ENCODE measurements at regions not wholly inside any gene's neighbourhood (a gene's known extent, or its start where the extent isn't known, plus 50 kb on each side); places are given as distances from the start of the nearest gene placed in this dataset.

DNA sequence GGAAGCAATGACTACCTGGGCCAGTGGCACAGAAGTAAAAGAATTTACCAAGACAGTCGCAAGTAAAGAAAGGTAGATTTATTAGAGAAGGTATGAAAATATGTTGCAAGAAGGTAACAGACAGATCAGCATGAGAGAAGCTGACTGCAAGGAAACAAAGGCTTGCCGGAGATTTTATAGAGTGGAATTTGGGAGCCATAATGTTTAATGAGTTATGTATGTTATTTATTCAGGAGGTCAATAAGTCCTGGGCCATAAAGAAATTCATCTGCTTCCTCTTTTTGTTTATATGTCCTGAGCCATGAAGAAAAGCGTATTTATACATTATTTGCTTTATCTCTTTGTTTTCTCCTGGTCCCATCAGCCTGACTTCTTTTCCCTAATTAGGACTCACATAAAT is 423.6 kb downstream of the PTH2R start:
- H3K27me3 ChIP-seq (ENCODE audit: insufficient read depth, low read depth), result no peaks in the 10 kb centered on the region
- H3K79me2 ChIP-seq (ENCODE audit: insufficient read depth, low read depth), result no peaks in the 10 kb centered on the region

GRCh38 chr2:208847651-208848050 is 441.1 kb downstream of the PTH2R start:
- Histone ChIP-seq H3K9ac (no peak overlapping the region), H3K36me3 (ENCODE audit: insufficient read depth) (no peaks in the 10 kb centered on the region), H3K4me3 (IDR thresholded peaks at IDR 0.05; ENCODE audit: insufficient read depth, low read depth, low read length) (no peak overlapping the region), H3K4me1 (ENCODE audit: low read depth, poor library complexity, severe bottlenecking) (no peaks in the 10 kb centered on the region), H3K27me3 (ENCODE audit: insufficient read depth, low read depth) (no peaks in the 10 kb centered on the region), H4K20me1 (ENCODE audit: insufficient read depth) (no peaks in the 10 kb centered on the region), H2AFZ (ENCODE audit: low read depth) (no peak overlapping the region), H3K27ac (no peak overlapping the region), H3K79me2 (ENCODE audit: insufficient read depth, low read depth) (no peaks in the 10 kb centered on the region), H3K4me2 (no peak overlapping the region)
- no peak for TF ChIP-seq CTCF (conservative IDR thresholded peaks at IDR 0.05; ENCODE audit: low read depth, low read length)

More for the DNA sequence above, 423.6 kb downstream of the PTH2R start:
- no peak overlapping the region for H3K27ac ChIP-seq
- H3K4me1 ChIP-seq (ENCODE audit: low read depth, poor library complexity, severe bottlenecking), result no peaks in the 10 kb centered on the region
- H3K9ac ChIP-seq, result no peak overlapping the region
- H3K36me3 ChIP-seq (ENCODE audit: insufficient read depth), result no peaks in the 10 kb centered on the region
- H2AFZ ChIP-seq (ENCODE audit: low read depth), result no peak overlapping the region
- no peak overlapping the region for H3K4me3 ChIP-seq (IDR thresholded peaks at IDR 0.05; ENCODE audit: insufficient read depth, low read depth, low read length)
- no peak for TF ChIP-seq CTCF (conservative IDR thresholded peaks at IDR 0.05; ENCODE audit: low read depth, low read length)
- H3K4me2 ChIP-seq, result no peak overlapping the region
- H4K20me1 ChIP-seq (ENCODE audit: insufficient read depth), result no peaks in the 10 kb centered on the region

DNA sequence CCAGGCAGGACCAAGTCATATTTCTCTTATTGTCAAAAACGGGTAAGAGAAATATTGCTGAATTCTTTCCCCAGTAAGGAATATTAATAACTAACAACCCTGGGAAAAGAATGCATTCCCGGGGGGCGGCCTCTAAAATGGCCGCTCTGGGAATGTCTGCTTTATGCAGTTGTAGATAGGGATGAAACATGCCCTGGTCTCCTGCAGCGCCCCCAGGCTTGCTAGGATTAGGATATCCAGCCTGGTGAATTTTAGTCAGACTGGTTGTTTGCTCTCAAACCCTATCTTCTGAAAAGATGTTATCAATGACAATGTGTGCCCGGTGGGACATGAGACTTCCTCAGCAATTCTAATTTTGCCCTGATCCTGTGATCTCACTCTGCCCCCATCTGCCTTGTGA is 448.1 kb downstream of the PTH2R start:
- TF ChIP-seq CTCF (conservative IDR thresholded peaks at IDR 0.05; ENCODE audit: low read depth, low read length), result no peak
- no peak overlapping the region for H3K9ac ChIP-seq
- H4K20me1 ChIP-seq (ENCODE audit: insufficient read depth), result no peaks in the 10 kb centered on the region
- no peaks in the 10 kb centered on the region for H3K79me2 ChIP-seq (ENCODE audit: insufficient read depth, low read depth)
- no peak overlapping the region for H3K4me3 ChIP-seq (IDR thresholded peaks at IDR 0.05; ENCODE audit: insufficient read depth, low read depth, low read length)
- no peak overlapping the region for H3K27ac ChIP-seq
- H3K4me2 ChIP-seq, result no peak overlapping the region
- H3K4me1 ChIP-seq (ENCODE audit: low read depth, poor library complexity, severe bottlenecking), result no peaks in the 10 kb centered on the region
- no peaks in the 10 kb centered on the region for H3K27me3 ChIP-seq (ENCODE audit: insufficient read depth, low read depth)
- no peak overlapping the region for H2AFZ ChIP-seq (ENCODE audit: low read depth)
- no peaks in the 10 kb centered on the region for H3K36me3 ChIP-seq (ENCODE audit: insufficient read depth)

DNA sequence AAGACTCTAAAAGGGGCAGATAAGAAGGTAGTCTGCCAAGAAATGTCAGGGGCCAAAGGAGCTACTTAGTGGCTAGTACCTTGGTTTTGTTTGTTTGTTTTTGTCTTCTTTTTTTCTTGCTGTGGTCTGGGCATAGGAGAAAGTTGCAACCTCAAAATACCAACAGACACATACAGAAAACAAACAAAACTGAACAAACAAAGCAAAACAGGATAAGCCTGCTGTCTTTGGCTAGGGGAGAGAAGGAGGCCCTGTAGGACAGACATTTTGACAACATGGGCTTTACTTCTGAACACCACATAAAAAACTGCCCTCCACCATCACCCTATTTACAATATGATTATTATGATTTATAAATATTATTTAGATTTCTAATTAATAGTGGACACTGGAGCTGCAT is 460.8 kb downstream of the PTH2R start:
- Histone ChIP-seq H2AFZ (ENCODE audit: low read depth) (no peak overlapping the region), H3K4me1 (ENCODE audit: low read depth, poor library complexity, severe bottlenecking) (no peaks in the 10 kb centered on the region), H3K79me2 (ENCODE audit: insufficient read depth, low read depth) (no peaks in the 10 kb centered on the region), H3K36me3 (ENCODE audit: insufficient read depth) (no peaks in the 10 kb centered on the region), H3K9ac (no peak overlapping the region), H3K4me3 (IDR thresholded peaks at IDR 0.05; ENCODE audit: insufficient read depth, low read depth, low read length) (no peak overlapping the region), H3K27ac (no peak overlapping the region), H3K4me2 (no peak overlapping the region), H3K27me3 (ENCODE audit: insufficient read depth, low read depth) (no peaks in the 10 kb centered on the region), H4K20me1 (ENCODE audit: insufficient read depth) (no peaks in the 10 kb centered on the region)
- no peak for TF ChIP-seq CTCF (conservative IDR thresholded peaks at IDR 0.05; ENCODE audit: low read depth, low read length)

DNA sequence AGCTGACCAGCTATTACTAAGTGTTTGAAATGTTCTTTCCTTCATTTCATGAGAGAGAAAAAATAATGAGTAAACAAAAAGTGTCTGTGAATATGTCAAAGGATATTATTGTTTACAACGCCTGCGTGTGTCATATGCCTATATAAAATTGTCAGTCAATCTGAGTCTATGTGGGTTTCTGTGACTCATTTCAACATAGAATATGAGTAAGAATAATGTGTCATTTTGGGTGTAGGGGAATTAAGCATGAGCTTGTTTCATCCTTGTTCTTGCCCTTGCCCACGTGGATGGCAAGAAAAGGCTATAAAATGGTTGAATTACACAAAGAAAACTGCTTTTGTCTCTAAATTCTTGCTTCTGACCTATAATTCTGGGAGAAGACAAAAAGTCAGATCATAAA is 466.0 kb downstream of the PTH2R start:
- no peak for TF ChIP-seq CTCF (conservative IDR thresholded peaks at IDR 0.05; ENCODE audit: low read depth, low read length)
- Histone ChIP-seq H3K27me3 (ENCODE audit: insufficient read depth, low read depth) (no peaks in the 10 kb centered on the region), H2AFZ (ENCODE audit: low read depth) (no peak overlapping the region), H3K4me2 (no peak overlapping the region), H3K4me1 (ENCODE audit: low read depth, poor library complexity, severe bottlenecking) (no peaks in the 10 kb centered on the region), H3K9ac (no peak overlapping the region), H3K79me2 (ENCODE audit: insufficient read depth, low read depth) (no peaks in the 10 kb centered on the region), H4K20me1 (ENCODE audit: insufficient read depth) (no peaks in the 10 kb centered on the region), H3K36me3 (ENCODE audit: insufficient read depth) (no peaks in the 10 kb centered on the region), H3K27ac (no peak overlapping the region), H3K4me3 (IDR thresholded peaks at IDR 0.05; ENCODE audit: insufficient read depth, low read depth, low read length) (no peak overlapping the region)
